HEK293 (cell line): ENCODE measurements at regions not wholly inside any gene's neighbourhood (a gene's known extent, or its start where the extent isn't known, plus 50 kb on each side); places are given as distances from the start of the nearest gene placed in this dataset.

Experiments
- CTCF ChIA-PET: fragments of 350-600 bp; formaldehyde crosslinking; extraction: SDS; loops from one replicate; lab custom pipeline; 2021; ENCODE audit warnings: antibody characterized with exemption; lab: Yijun Ruan, JAX
- POLR2A ChIA-PET: fragments of 300-600 bp; formaldehyde crosslinking; extraction: SDS; loops from one replicate; lab custom pipeline; 2020; ENCODE audit warnings: antibody characterized with exemption, inconsistent platforms; lab: Yijun Ruan, JAX
- H3K27ac ChIP-seq: fragments of 200-500 bp; sonication (Bioruptor generic); 2 replicates; pipeline ENCODE4 v1.5.1; 2014; ENCODE audit warnings: low read depth, low read length, control low read depth, inconsistent platforms; ENCODE audit errors: extremely low read depth
- H3K36me3 ChIP-seq, 2 experiments: fragments of 200-500 bp in 1 of 2; sonication (Bioruptor generic) in 1 of 2; 1 replicate in 1 of 2; 2 replicates in 1 of 2; pipeline ENCODE4 v1.5.1; 2014 to 2017; ENCODE audit warnings: inconsistent platforms in 2 of 2, low read length in 2 of 2; ENCODE audit not compliant: control insufficient read depth in 2 of 2, insufficient read depth in 1 of 2
- H3K4me1 ChIP-seq: fragments of 200-500 bp; sonication (Bioruptor generic); 2 replicates; pipeline ENCODE4 v1.5.1; 2014; ENCODE audit warnings: mild to moderate bottlenecking, low read length, inconsistent platforms; ENCODE audit not compliant: control insufficient read depth, insufficient read depth
- H3K4me3 ChIP-seq: 2 replicates; pipeline ENCODE4 v1.5.1; 2011; ENCODE audit warnings: low read depth, mild to moderate bottlenecking, control low read depth, low read length, moderate library complexity
- H3K9me3 ChIP-seq: fragments of 200-500 bp; sonication (Bioruptor generic); 2 replicates; pipeline ENCODE4 v1.5.1; 2014; ENCODE audit warnings: low read depth, low read length, inconsistent platforms; ENCODE audit not compliant: control insufficient read depth, insufficient read depth
- KLF8 ChIP-seq: fragments of 450-650 bp; formaldehyde crosslinking; IDR thresholded peaks from 2 replicates; pipeline ENCODE4 v1.5.1; 2016; ENCODE audit warnings: missing biosample characterization, missing genetic modification characterization
- OSR2 ChIP-seq: fragments of 450-650 bp; formaldehyde crosslinking; IDR thresholded peaks from 2 replicates; pipeline ENCODE4 v1.5.1; 2016; ENCODE audit warnings: missing biosample characterization, missing genetic modification characterization
- ZBTB20 ChIP-seq: fragments of 450-650 bp; formaldehyde crosslinking; IDR thresholded peaks from 2 replicates; pipeline ENCODE4 v1.5.1; 2016; ENCODE audit warnings: missing biosample characterization, missing genetic modification characterization
- ZBTB26 ChIP-seq: fragments of 450-650 bp; formaldehyde crosslinking; optimal IDR thresholded peaks from 2 replicates; pipeline ENCODE3; 2016; ENCODE audit warnings: missing biosample characterization, mild to moderate bottlenecking, missing genetic modification characterization
- ZBTB49 ChIP-seq: fragments of 450-650 bp; formaldehyde crosslinking; IDR thresholded peaks from 2 replicates; pipeline ENCODE4 v1.5.1; 2016; ENCODE audit warnings: missing biosample characterization, missing genetic modification characterization, low read depth
- ZBTB8A ChIP-seq: fragments of 450-650 bp; formaldehyde crosslinking; IDR thresholded peaks from 2 replicates; pipeline ENCODE4 v1.5.1; 2016; ENCODE audit warnings: missing biosample characterization, missing genetic modification characterization
- ZNF146 ChIP-seq: fragments of 450-650 bp; formaldehyde crosslinking; IDR thresholded peaks from 2 replicates; pipeline ENCODE4 v1.5.1; 2016; ENCODE audit warnings: missing biosample characterization, missing genetic modification characterization
- ZNF175 ChIP-seq: fragments of 450-650 bp; formaldehyde crosslinking; IDR thresholded peaks from 2 replicates; pipeline ENCODE4 v1.5.1; 2016; ENCODE audit warnings: missing biosample characterization, missing genetic modification characterization
- ZNF18 ChIP-seq: fragments of 450-650 bp; formaldehyde crosslinking; IDR thresholded peaks from 2 replicates; pipeline ENCODE4 v1.5.1; 2016; ENCODE audit warnings: missing biosample characterization, missing genetic modification characterization
- ZNF391 ChIP-seq: fragments of 450-650 bp; formaldehyde crosslinking; IDR thresholded peaks from 2 replicates; pipeline ENCODE4 v1.5.1; 2016; ENCODE audit warnings: low read depth, missing biosample characterization, missing genetic modification characterization, borderline replicate concordance
- ZNF404 ChIP-seq: fragments of 450-650 bp; formaldehyde crosslinking; IDR thresholded peaks from 2 replicates; pipeline ENCODE4 v1.5.1; 2017; ENCODE audit warnings: missing biosample characterization, missing genetic modification characterization
- ZNF449 ChIP-seq: fragments of 450-650 bp; formaldehyde crosslinking; IDR thresholded peaks from 2 replicates; pipeline ENCODE4 v1.5.1; 2017; ENCODE audit warnings: missing biosample characterization, mild to moderate bottlenecking, missing genetic modification characterization, moderate library complexity
- ZNF48 ChIP-seq: fragments of 450-650 bp; formaldehyde crosslinking; IDR thresholded peaks from 2 replicates; pipeline ENCODE4 v1.5.1; 2016; ENCODE audit warnings: missing biosample characterization, missing genetic modification characterization
- ZNF501 ChIP-seq: fragments of 450-650 bp; formaldehyde crosslinking; IDR thresholded peaks from 2 replicates; pipeline ENCODE4 v1.5.1; 2016; ENCODE audit warnings: missing biosample characterization, missing genetic modification characterization
- ZNF580 ChIP-seq: fragments of 450-650 bp; formaldehyde crosslinking; IDR thresholded peaks from 2 replicates; pipeline ENCODE4 v1.5.1; 2016; ENCODE audit warnings: missing biosample characterization, missing genetic modification characterization
- ZNF585B ChIP-seq: fragments of 450-650 bp; formaldehyde crosslinking; IDR thresholded peaks from 2 replicates; pipeline ENCODE4 v1.5.1; 2016; ENCODE audit warnings: missing biosample characterization, missing genetic modification characterization
- ZNF621 ChIP-seq: fragments of 450-650 bp; formaldehyde crosslinking; IDR thresholded peaks from 2 replicates; pipeline ENCODE4 v1.5.1; 2017; ENCODE audit warnings: missing biosample characterization, missing genetic modification characterization
- ZNF692 ChIP-seq: fragments of 450-650 bp; formaldehyde crosslinking; IDR thresholded peaks from 2 replicates; pipeline ENCODE4 v1.5.1; 2016; ENCODE audit warnings: missing biosample characterization, missing genetic modification characterization
- ZNF776 ChIP-seq: fragments of 450-650 bp; formaldehyde crosslinking; IDR thresholded peaks from 2 replicates; pipeline ENCODE4 v1.5.0; 2017; ENCODE audit warnings: missing biosample characterization, missing genetic modification characterization, borderline replicate concordance

GRCh38 chr5:33079548-33079947, 361.2 kb upstream of the TARS1 start:
- POLR2A ChIA-PET: no interaction called here

GRCh38 chr5:33080287-33080686, 360.5 kb upstream of the TARS1 start:
- CTCF ChIA-PET: no interaction called here
- no peak for TF ChIP-seq ZNF18 (tag by site-specific recombination)
- TF ChIP-seq ZNF580 (tag by site-specific recombination): no peak
- TF ChIP-seq ZNF585B (tag by site-specific recombination): no peak
- no peak for TF ChIP-seq ZBTB8A (tag by site-specific recombination)
- no peak for TF ChIP-seq ZNF449 (tag by site-specific recombination)
- TF ChIP-seq KLF8 (tag by site-specific recombination): no peak

More at GRCh38 chr5:33079548-33079947, 361.2 kb upstream of the TARS1 start:
- Histone ChIP-seq H3K9me3 (no peaks in the 10 kb centered on the region), H3K36me3 (no peaks in the 10 kb centered on the region), H3K27ac (no peak overlapping the region), H3K4me1 (no peaks in the 10 kb centered on the region), H3K4me3 (no peak overlapping the region)
- CTCF ChIA-PET: interaction anchor here (0.7 kb wide), 1 partner anchor 123 kb away, joined by 3 read pairs; no protein-coding TSS in a partner anchor
- TF ChIP-seq ZNF48 (tag by site-specific recombination) (no peak), ZNF776 (tag by site-specific recombination) (no peak), ZBTB20 (no peak), OSR2 (tag by site-specific recombination) (no peak)

GRCh38 chr5:33088176-33088575, 352.6 kb upstream of the TARS1 start:
- Histone ChIP-seq H3K27ac (no peak overlapping the region), H3K4me1 (no peaks in the 10 kb centered on the region), H3K4me3 (no peak overlapping the region), H3K36me3 (no peaks in the 10 kb centered on the region), H3K9me3 (no peaks in the 10 kb centered on the region; the same call in 1 of the 2 replicates)
- CTCF ChIA-PET: no interaction called here
- TF ChIP-seq ZBTB26: no peak
- TF ChIP-seq ZNF404: no peak
- no peak for TF ChIP-seq ZNF501 (tag by site-specific recombination)
- TF ChIP-seq ZNF175 (tag by site-specific recombination): no peak
- no peak for TF ChIP-seq ZBTB49 (tag by site-specific recombination)
- no peak for TF ChIP-seq ZNF391 (tag by site-specific recombination)
- no peak for TF ChIP-seq ZNF621 (tag by site-specific recombination)
- no peak for TF ChIP-seq ZNF692 (tag by site-specific recombination)
- TF ChIP-seq ZNF146 (tag by site-specific recombination): no peak
- POLR2A ChIA-PET: no interaction called here

More at GRCh38 chr5:33080287-33080686, 360.5 kb upstream of the TARS1 start:
- H3K36me3 ChIP-seq: no peaks in the 10 kb centered on the region
- H3K4me1 ChIP-seq: no peaks in the 10 kb centered on the region
- H3K9me3 ChIP-seq: no peaks in the 10 kb centered on the region
- POLR2A ChIA-PET: no interaction called here
- H3K4me3 ChIP-seq: no peak overlapping the region
- no peak overlapping the region for H3K27ac ChIP-seq
